GM12878 (cell line): ENCODE measurements at regions not wholly inside any gene's neighbourhood (a gene's known extent, or its start where the extent isn't known, plus 50 kb on each side); places are given as distances from the start of the nearest gene placed in this dataset.

ENCODE experiments used
- ATAC-seq: fragments of 200-7000 bp; cut with Tn5 transposase; 3 replicates; pipeline ENCODE4 v1.9.1; 2020; ENCODE audit warnings: mild to moderate bottlenecking, moderate library complexity
- BruUV-seq: library from RNA; stranded (reverse); fragments of 400-500 nt; replicated peaks from 2 replicates; lab custom pipeline; 2021; lab: Mats Ljungman, UMichigan
- CTCF ChIA-PET: fragments of 300-600 bp; sonication (Branson Sonifier 250); formaldehyde crosslinking; extraction: SDS; loops from one replicate; lab custom pipeline; 2021; ENCODE audit warnings: inconsistent platforms; lab: Yijun Ruan, JAX
- POLR2A ChIA-PET: fragments of 350-600 bp; formaldehyde crosslinking; extraction: SDS; loops from one replicate; lab custom pipeline; 2021; ENCODE audit warnings: inconsistent platforms; lab: Charles Lee
- RAD21 ChIA-PET: fragments of 300-600 bp; sonication (Branson Sonifier 250); formaldehyde crosslinking; loops from one replicate; lab custom pipeline; 2023; ENCODE audit warnings: antibody characterized with exemption; ENCODE audit not compliant: unreplicated experiment; lab: Charles Lee
- SMC1A ChIA-PET: fragments of 300-600 bp; sonication (Branson Sonifier 250); formaldehyde crosslinking; loops from one replicate; lab custom pipeline; 2023; ENCODE audit not compliant: unreplicated experiment, uncharacterized antibody; lab: Charles Lee
- DNase-seq: peaks from one replicate; pipeline ENCODE4 v3.0.0-alpha.2; 2011; ENCODE audit warnings: low read depth, low spot score
- FAIRE-seq: peaks from 3 replicates; lab custom pipeline; 2011; peaks lifted over from hg19 to GRCh38; lab: Jason Lieb, UNC
- H2AFZ ChIP-seq: 2 replicates; pipeline ENCODE4 v1.6.0; 2011; ENCODE audit warnings: low read depth, low read length, control low read depth; ENCODE audit not compliant: control insufficient read depth
- H3K27ac ChIP-seq: 2 replicates; pipeline ENCODE4 v1.5.1; 2011; ENCODE audit warnings: control low read depth; ENCODE audit not compliant: control insufficient read depth, insufficient read depth
- H3K27me3 ChIP-seq, 2 experiments: replicated peaks in 1 of 2; 2 replicates each; pipeline versions ENCODE4 v1.6.0 to v1.6.1; 2011; ENCODE audit warnings: low read length in 1 of 2; ENCODE audit not compliant: control insufficient read depth in 2 of 2, insufficient read depth in 2 of 2
- H3K36me3 ChIP-seq, 2 experiments: 2 replicates each; pipeline ENCODE4 v1.5.1; 2011; ENCODE audit warnings: low read length in 1 of 2; ENCODE audit not compliant: control insufficient read depth in 2 of 2, insufficient read depth in 2 of 2
- H3K4me1 ChIP-seq: 2 replicates; pipeline ENCODE4 v1.6.1; 2011; ENCODE audit warnings: mild to moderate bottlenecking, low read length, moderate library complexity, mixed read lengths; ENCODE audit not compliant: control insufficient read depth, insufficient read depth
- H3K4me2 ChIP-seq: 2 replicates; pipeline ENCODE4 v1.6.0; 2011; ENCODE audit warnings: control low read depth; ENCODE audit not compliant: control insufficient read depth, insufficient read depth
- H3K4me3 ChIP-seq: fragments of 200-600 bp; sonication (generic); 2 replicates; pipeline ENCODE4 v1.5.1; 2016
- H3K79me2 ChIP-seq: 2 replicates; pipeline ENCODE4 v1.6.0; 2011; ENCODE audit warnings: low read length; ENCODE audit not compliant: control insufficient read depth, insufficient read depth
- H3K9ac ChIP-seq: 2 replicates; pipeline ENCODE4 v1.8.0; 2011; ENCODE audit warnings: low read length, control low read depth, mixed read lengths; ENCODE audit not compliant: control insufficient read depth, insufficient read depth
- H3K9me3 ChIP-seq: replicated peaks from 3 replicates; pipeline ENCODE4 v1.5.1; 2011; ENCODE audit warnings: mild to moderate bottlenecking, low read length; ENCODE audit not compliant: control insufficient read depth, insufficient read depth
- H4K20me1 ChIP-seq: 2 replicates; pipeline ENCODE4 v1.6.0; 2011; ENCODE audit not compliant: control insufficient read depth, insufficient read depth
- ASH2L ChIP-seq: fragments of 300-600, 200-600 bp; sonication (generic); IDR thresholded peaks from 2 replicates; pipeline ENCODE4 v1.6.1; 2017; ENCODE audit warnings: low read depth, mild to moderate bottlenecking, borderline replicate concordance
- CREB1 ChIP-seq: IDR thresholded peaks from 2 replicates; pipeline ENCODE4 v1.6.1; 2012; ENCODE audit warnings: low read depth, mild to moderate bottlenecking, inconsistent platforms
- EED ChIP-seq: sonication (generic); IDR thresholded peaks from 2 replicates; pipeline ENCODE4 v1.6.1; 2016; ENCODE audit warnings: antibody characterized with exemption, low read depth
- EP300 ChIP-seq, 2 experiments: fragments of 150-350 bp in 1 of 2; IDR thresholded peaks; 2 replicates each; pipeline ENCODE4 v1.6.1; 2011 to 2012; ENCODE audit warnings: low read depth in 2 of 2, low read length in 2 of 2, borderline replicate concordance in 1 of 2, improper control_type of control experiment in 1 of 2, inconsistent platforms in 1 of 2; ENCODE audit not compliant: control insufficient read depth in 1 of 2
- HCFC1 ChIP-seq: fragments of 150-350 bp; IDR thresholded peaks from 2 replicates; pipeline ENCODE4 v1.6.1; 2014; ENCODE audit warnings: low read length
- HDAC2 ChIP-seq: fragments of 200-600 bp; sonication (generic); IDR thresholded peaks from 2 replicates; pipeline ENCODE4 v1.6.1; 2017
- MEF2B ChIP-seq: fragments of 450-650 bp; IDR thresholded peaks from 2 replicates; pipeline ENCODE4 v1.6.1; 2018; ENCODE audit warnings: mild to moderate bottlenecking, moderate library complexity; ENCODE audit not compliant: partially characterized antibody, poor library complexity, severe bottlenecking
- NFYA ChIP-seq: IDR thresholded peaks from 2 replicates; pipeline ENCODE4 v1.6.1; 2011; ENCODE audit warnings: low read depth, mild to moderate bottlenecking, low read length, improper control_type of control experiment, borderline replicate concordance
- NR2F1 ChIP-seq: fragments of 450-650 bp; conservative IDR thresholded peaks from 2 replicates; pipeline ENCODE4 v1.6.1; 2017; ENCODE audit warnings: mild to moderate bottlenecking
- POLR2AphosphoS5 ChIP-seq: IDR thresholded peaks from 2 replicates; pipeline ENCODE4 v1.6.1; 2011; ENCODE audit warnings: mild to moderate bottlenecking, low read length, inconsistent platforms
- SIX5 ChIP-seq: IDR thresholded peaks from 2 replicates; pipeline ENCODE4 v1.6.1; 2011; ENCODE audit warnings: mild to moderate bottlenecking, low read depth, low read length, moderate library complexity; ENCODE audit not compliant: severe bottlenecking
- SMARCA5 ChIP-seq: fragments of 450-650 bp; IDR thresholded peaks from 2 replicates; pipeline ENCODE4 v1.6.1; 2017; ENCODE audit warnings: mild to moderate bottlenecking
- SUPT20H ChIP-seq: IDR thresholded peaks from 2 replicates; pipeline ENCODE4 v1.6.1; 2011; ENCODE audit warnings: low read depth, mild to moderate bottlenecking, low read length, moderate library complexity, borderline replicate concordance; ENCODE audit not compliant: control insufficient read depth
- ZNF217 ChIP-seq: fragments of 450-650 bp; IDR thresholded peaks from 2 replicates; pipeline ENCODE4 v1.6.1; 2017; ENCODE audit warnings: antibody characterized with exemption, mild to moderate bottlenecking
- WGBS: methylation state at CpG from one replicate; pipeline ENCODE4 v1.1.6; 2016; ENCODE audit warnings: low lambda C conversion rate; ENCODE audit not compliant: insufficient replicate concordance, insufficient coverage; ENCODE audit errors: missing lambda C conversion rate; 5-methylcytosine and 5-hydroxymethylcytosine counted together
- in situ Hi-C: fragments of 300-500 bp; cut with MboI; formaldehyde crosslinking; loops from 9 replicates; pipeline ENCODE4 v1.14.3; 2018; ENCODE audit warnings: mixed read lengths
- intact Hi-C: fragments of 100-400 bp; cut with micrococcal nuclease; formaldehyde crosslinking; loops from one replicate; pipeline ENCODE4 v1.14.2; 2022; ENCODE audit not compliant: unreplicated experiment
- TF ChIP-seq, protein P1 (sequence below): IDR thresholded peaks from 2 replicates; pipeline ENCODE4 v1.6.1; 2011; ENCODE audit warnings: low read depth, low read length, improper control_type of control experiment, borderline replicate concordance
- TF ChIP-seq, protein P2 (sequence below): IDR thresholded peaks from 2 replicates; pipeline ENCODE4 v1.6.1; 2012; ENCODE audit warnings: low read depth, low read length, improper control_type of control experiment
- TF ChIP-seq, protein P3 (sequence below): IDR thresholded peaks from 2 replicates; pipeline ENCODE4 v1.6.1; 2012; ENCODE audit warnings: low read depth, low read length, improper control_type of control experiment
- TF ChIP-seq, protein P4 (sequence below): IDR thresholded peaks from 2 replicates; pipeline ENCODE4 v1.6.1; 2011; ENCODE audit warnings: borderline replicate concordance, low read depth, mild to moderate bottlenecking, moderate library complexity, low read length; ENCODE audit not compliant: insufficient read depth, poor library complexity, severe bottlenecking
- TF ChIP-seq, protein P5 (sequence below): fragments of 450-650 bp; IDR thresholded peaks from 2 replicates; pipeline ENCODE4 v1.6.1; 2014; ENCODE audit warnings: mild to moderate bottlenecking

DNA sequence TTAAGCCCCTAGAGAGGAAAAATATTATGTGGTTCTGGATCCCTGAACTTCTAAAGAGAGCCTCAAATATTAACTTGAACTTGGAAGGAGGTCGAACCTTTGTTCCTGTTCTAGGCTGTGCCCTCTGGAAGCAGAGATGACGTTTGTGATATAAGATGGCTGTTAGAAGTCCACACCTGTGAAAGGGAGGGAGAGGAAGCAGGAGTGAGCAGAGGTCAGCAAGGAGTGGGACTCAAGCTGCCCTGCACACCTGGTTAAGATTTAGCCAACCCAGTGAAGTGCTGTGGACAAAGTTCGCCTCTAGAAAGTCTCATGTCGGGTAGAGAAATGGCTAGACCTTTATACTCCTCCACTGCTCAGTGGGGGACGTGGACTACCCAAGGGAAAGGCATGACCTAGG, 566.2 kb downstream of the MID1IP1 start:
- DNase-seq (no peak), FAIRE-seq (no peak), ATAC-seq (no peak)
- 5% methylated on average over 5 of the region's 5 CpGs for WGBS
- RAD21 ChIA-PET, result no interaction called here
- no TSS peak for BruUV-seq
- H3K4me3 ChIP-seq, result no peak overlapping the region
- no peak for TF ChIP-seq MEF2B
- no peak for TF ChIP-seq ASH2L
- TF ChIP-seq, protein P1, sequence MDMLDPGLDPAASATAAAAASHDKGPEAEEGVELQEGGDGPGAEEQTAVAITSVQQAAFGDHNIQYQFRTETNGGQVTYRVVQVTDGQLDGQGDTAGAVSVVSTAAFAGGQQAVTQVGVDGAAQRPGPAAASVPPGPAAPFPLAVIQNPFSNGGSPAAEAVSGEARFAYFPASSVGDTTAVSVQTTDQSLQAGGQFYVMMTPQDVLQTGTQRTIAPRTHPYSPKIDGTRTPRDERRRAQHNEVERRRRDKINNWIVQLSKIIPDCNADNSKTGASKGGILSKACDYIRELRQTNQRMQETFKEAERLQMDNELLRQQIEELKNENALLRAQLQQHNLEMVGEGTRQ, result no peak
- TF ChIP-seq, protein P2, sequence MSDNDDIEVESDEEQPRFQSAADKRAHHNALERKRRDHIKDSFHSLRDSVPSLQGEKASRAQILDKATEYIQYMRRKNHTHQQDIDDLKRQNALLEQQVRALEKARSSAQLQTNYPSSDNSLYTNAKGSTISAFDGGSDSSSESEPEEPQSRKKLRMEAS, result no peak
- no peak for TF ChIP-seq SIX5
- TF ChIP-seq, protein P3, sequence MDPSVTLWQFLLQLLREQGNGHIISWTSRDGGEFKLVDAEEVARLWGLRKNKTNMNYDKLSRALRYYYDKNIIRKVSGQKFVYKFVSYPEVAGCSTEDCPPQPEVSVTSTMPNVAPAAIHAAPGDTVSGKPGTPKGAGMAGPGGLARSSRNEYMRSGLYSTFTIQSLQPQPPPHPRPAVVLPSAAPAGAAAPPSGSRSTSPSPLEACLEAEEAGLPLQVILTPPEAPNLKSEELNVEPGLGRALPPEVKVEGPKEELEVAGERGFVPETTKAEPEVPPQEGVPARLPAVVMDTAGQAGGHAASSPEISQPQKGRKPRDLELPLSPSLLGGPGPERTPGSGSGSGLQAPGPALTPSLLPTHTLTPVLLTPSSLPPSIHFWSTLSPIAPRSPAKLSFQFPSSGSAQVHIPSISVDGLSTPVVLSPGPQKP, result no peak
- TF ChIP-seq, protein P4, sequence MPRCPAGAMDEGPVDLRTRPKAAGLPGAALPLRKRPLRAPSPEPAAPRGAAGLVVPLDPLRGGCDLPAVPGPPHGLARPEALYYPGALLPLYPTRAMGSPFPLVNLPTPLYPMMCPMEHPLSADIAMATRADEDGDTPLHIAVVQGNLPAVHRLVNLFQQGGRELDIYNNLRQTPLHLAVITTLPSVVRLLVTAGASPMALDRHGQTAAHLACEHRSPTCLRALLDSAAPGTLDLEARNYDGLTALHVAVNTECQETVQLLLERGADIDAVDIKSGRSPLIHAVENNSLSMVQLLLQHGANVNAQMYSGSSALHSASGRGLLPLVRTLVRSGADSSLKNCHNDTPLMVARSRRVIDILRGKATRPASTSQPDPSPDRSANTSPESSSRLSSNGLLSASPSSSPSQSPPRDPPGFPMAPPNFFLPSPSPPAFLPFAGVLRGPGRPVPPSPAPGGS, result no peak
- TF ChIP-seq CREB1, result no peak
- TF ChIP-seq SUPT20H, result no peak
- TF ChIP-seq HDAC2, result no peak
- no peak for TF ChIP-seq NFYA
- no peak for TF ChIP-seq HCFC1
- no peak for TF ChIP-seq NR2F1
- no peak for TF ChIP-seq EED
- no peak for TF ChIP-seq ZNF217
- no peak for TF ChIP-seq POLR2AphosphoS5
- TF ChIP-seq, protein P5, sequence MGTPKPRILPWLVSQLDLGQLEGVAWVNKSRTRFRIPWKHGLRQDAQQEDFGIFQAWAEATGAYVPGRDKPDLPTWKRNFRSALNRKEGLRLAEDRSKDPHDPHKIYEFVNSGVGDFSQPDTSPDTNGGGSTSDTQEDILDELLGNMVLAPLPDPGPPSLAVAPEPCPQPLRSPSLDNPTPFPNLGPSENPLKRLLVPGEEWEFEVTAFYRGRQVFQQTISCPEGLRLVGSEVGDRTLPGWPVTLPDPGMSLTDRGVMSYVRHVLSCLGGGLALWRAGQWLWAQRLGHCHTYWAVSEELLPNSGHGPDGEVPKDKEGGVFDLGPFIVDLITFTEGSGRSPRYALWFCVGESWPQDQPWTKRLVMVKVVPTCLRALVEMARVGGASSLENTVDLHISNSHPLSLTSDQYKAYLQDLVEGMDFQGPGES, result no peak
- TF ChIP-seq EP300 (IDR thresholded peaks at IDR 0.05; ENCODE audit: borderline replicate concordance in 1 of 2, control insufficient read depth in 1 of 2, low read depth in 2 of 2, low read length in 2 of 2), result no peak
- TF ChIP-seq SMARCA5, result no peak
- SMC1A ChIA-PET, result no interaction called here
- POLR2A ChIA-PET, result no interaction called here
- CTCF ChIA-PET, result no interaction called here
- no peak overlapping the region for H3K4me2 ChIP-seq
- no peaks in the 10 kb centered on the region for H3K36me3 ChIP-seq
- no peaks in the 10 kb centered on the region for H4K20me1 ChIP-seq
- H3K79me2 ChIP-seq, result no peaks in the 10 kb centered on the region
- no peak overlapping the region for H2AFZ ChIP-seq
- H3K27me3 ChIP-seq, result no peaks in the 10 kb centered on the region
- H3K9ac ChIP-seq, result no peak overlapping the region
- H3K9me3 ChIP-seq, result no peaks in the 10 kb centered on the region; the same call in 2 of the 3 replicates
- H3K4me1 ChIP-seq, result no peaks in the 10 kb centered on the region
- in situ Hi-C loops (no loop called here), intact Hi-C loops (no loop called here)
- no peak overlapping the region for H3K27ac ChIP-seq
